HEK293T (cell line): ENCODE measurements at regions not wholly inside any gene's neighbourhood (a gene's known extent, or its start where the extent isn't known, plus 50 kb on each side); places are given as distances from the start of the nearest gene placed in this dataset.

Source experiments
- ARNT ChIP-seq: fragments of 450-650 bp; IDR thresholded peaks from 2 replicates; pipeline ENCODE4 v1.6.1; 2017; ENCODE audit warnings: mild to moderate bottlenecking
- BHLHE40 ChIP-seq: fragments of 450-650 bp; IDR thresholded peaks from 2 replicates; pipeline ENCODE4 v1.6.1; 2016; ENCODE audit warnings: mild to moderate bottlenecking, moderate library complexity, borderline replicate concordance
- CTBP1 ChIP-seq: fragments of 450-650 bp; IDR thresholded peaks from 2 replicates; pipeline ENCODE4 v1.6.1; 2016; ENCODE audit warnings: borderline replicate concordance
- FOXA1 ChIP-seq: fragments of 450-650 bp; IDR thresholded peaks from 2 replicates; pipeline ENCODE4 v1.6.1; 2016; ENCODE audit warnings: mild to moderate bottlenecking
- FOXK2 ChIP-seq: fragments of 450-650 bp; IDR thresholded peaks from 2 replicates; pipeline ENCODE4 v1.6.1; 2016; ENCODE audit warnings: mild to moderate bottlenecking
- FOXM1 ChIP-seq: fragments of 450-650 bp; IDR thresholded peaks from 2 replicates; pipeline ENCODE4 v1.6.1; 2017; ENCODE audit warnings: mild to moderate bottlenecking, borderline replicate concordance
- HDGF ChIP-seq: fragments of 450-650 bp; IDR thresholded peaks from 2 replicates; pipeline ENCODE4 v1.6.1; 2017; ENCODE audit warnings: antibody characterized with exemption, borderline replicate concordance
- L3MBTL2 ChIP-seq: fragments of 450-650 bp; conservative IDR thresholded peaks from 2 replicates; pipeline ENCODE4 v1.6.1; 2016; ENCODE audit warnings: mild to moderate bottlenecking
- SP1 ChIP-seq: fragments of 450-650 bp; IDR thresholded peaks from 2 replicates; pipeline ENCODE4 v1.6.1; 2017
- SUZ12 ChIP-seq: fragments of 450-650 bp; IDR thresholded peaks from 2 replicates; pipeline ENCODE4 v1.6.1; 2016; ENCODE audit warnings: mild to moderate bottlenecking
- TARDBP ChIP-seq: fragments of 450-650 bp; IDR thresholded peaks from 2 replicates; pipeline ENCODE4 v1.6.1; 2016
- ZNF384 ChIP-seq: fragments of 450-650 bp; IDR thresholded peaks from 2 replicates; pipeline ENCODE4 v1.6.1; 2016
- TF ChIP-seq, protein P1 (sequence below): fragments of 450-650 bp; IDR thresholded peaks from 2 replicates; pipeline ENCODE4 v1.6.1; 2016

DNA sequence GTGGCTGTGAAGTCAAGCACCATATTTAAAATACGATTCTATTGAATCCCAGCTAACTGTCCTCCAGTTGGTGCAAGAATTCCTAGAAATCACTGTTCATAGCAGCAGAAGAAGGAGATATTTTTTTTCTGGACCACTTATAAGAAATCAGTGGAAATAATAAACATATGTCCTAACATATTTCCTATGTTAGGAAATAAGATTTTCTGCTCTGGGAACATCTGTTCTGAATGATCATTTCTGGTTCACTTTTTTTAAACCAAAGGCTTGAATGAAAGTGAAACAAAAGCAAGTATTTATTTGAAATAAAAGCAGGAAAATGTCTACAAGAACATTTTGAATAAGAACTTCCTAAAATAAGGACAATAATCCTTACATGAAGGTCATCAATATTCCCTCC, 138.9 kb upstream of the RALGAPA2 start:
- no peak for TF ChIP-seq BHLHE40
- no peak for TF ChIP-seq ZNF384
- no peak for TF ChIP-seq FOXK2
- no peak for TF ChIP-seq FOXM1
- no peak for TF ChIP-seq FOXA1
- no peak for TF ChIP-seq TARDBP
- no peak for TF ChIP-seq HDGF
- no peak for TF ChIP-seq SP1
- no peak for TF ChIP-seq ARNT
- no peak for TF ChIP-seq CTBP1
- TF ChIP-seq L3MBTL2, result no peak
- TF ChIP-seq, protein P1, sequence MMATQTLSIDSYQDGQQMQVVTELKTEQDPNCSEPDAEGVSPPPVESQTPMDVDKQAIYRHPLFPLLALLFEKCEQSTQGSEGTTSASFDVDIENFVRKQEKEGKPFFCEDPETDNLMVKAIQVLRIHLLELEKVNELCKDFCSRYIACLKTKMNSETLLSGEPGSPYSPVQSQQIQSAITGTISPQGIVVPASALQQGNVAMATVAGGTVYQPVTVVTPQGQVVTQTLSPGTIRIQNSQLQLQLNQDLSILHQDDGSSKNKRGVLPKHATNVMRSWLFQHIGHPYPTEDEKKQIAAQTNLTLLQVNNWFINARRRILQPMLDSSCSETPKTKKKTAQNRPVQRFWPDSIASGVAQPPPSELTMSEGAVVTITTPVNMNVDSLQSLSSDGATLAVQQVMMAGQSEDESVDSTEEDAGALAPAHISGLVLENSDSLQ, result no peak
- no peak for TF ChIP-seq SUZ12
